CD4-positive, alpha-beta T cell treated with Interleukin-4 for 1 hour (primary cell): ENCODE measurements at regions not wholly inside any gene's neighbourhood (a gene's known extent, or its start where the extent isn't known, plus 50 kb on each side); places are given as distances from the start of the nearest gene placed in this dataset.

Source experiments
- DNase-seq, 2 donors: peaks; one replicate each; pipeline ENCODE4 v3.0.0-alpha.2; 2020 to 2022

DNA sequence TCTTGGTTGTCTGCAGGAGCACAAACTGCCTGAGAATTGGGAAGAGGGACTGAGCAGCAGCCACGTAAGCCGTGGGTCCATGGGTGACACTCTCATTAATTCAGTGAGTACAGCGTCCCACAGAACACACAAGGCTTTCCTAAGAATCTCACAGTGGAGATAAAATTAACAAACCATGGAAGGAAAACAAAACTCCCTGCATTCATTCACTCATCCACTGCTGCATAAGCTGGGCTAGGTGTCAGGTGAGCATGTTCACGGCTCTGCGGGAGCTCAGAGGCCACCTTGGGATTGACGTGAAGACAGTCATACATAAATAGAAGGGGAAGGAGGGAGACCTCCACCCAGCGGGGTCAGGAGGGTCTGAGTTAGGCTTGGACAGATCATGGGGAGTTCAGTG, 1442.7 kb downstream of the TBC1D22A start:
- DNase-seq, result no peak

GRCh38 chr22:48204296-48204695, 1441.8 kb downstream of the TBC1D22A start:
- no peak for DNase-seq

DNA sequence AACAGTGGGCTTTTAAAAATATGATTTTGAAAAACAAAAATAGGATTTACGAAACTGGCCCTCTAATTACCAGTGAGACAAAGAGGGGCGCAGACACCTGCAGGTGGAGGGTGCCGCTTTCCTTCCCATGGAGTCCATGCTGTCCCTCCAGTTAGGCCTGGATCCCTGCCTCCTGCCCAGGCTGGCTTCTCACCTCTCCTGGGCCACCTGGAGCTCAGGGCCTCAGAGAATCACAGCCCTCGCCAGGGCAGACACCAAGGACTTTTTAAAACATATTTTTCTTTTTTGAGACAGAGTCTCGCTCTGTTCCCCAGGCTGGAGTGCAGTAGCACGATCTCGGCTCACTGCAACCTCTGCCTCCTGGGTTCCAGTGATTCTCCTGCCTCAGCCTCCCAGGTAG, 1437.2 kb downstream of the TBC1D22A start:
- DNase-seq, result no peak

GRCh38 chr22:48198489-48199459, 1436.3 kb downstream of the TBC1D22A start:
- DNase-seq, result no peak

DNA sequence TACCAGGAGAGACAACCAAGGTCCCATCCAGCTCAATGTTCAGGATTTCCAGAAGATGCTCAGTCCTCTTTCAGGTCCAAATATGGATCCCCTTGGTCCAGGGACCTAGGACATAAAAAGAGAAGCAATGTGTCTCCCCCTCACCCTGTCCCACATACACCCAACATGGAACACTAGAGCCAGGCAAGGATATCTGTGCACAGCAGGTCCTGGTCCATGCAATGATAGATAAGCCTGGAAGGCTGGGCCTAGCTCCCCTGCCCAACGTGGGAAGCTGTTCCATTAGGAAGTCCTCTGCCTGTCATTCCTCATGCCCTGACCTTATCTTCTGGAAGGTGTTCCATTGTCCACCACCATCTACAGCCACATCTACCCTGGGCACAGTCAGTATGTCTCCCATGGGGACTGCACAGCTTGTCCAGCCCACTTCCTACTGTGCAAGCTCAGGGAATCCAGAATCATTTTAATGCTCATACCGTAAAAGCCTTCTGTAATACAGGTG, 1434.8 kb downstream of the TBC1D22A start:
- no peak for DNase-seq

DNA sequence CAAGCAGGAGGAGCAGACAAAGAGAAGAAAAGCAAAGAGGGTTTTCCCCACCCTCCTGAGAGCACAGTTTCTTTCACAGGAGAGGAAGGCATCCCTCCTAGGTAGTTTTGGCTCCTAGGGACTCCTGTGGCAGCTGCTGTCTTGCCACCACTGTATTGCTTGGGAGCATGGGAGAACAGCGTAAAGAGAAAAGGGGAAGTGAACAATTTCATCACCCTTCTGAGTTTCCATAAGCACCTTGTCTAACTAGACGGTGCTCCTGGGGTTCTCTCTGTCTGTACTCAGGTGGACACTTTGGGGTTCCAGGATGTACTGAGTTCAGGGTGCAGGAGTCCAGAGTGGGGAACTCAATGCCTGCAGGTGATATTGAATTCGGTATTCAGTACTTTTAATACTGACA, 1430.5 kb downstream of the TBC1D22A start:
- no peak for DNase-seq

- no peak for DNase-seq
Observed at GRCh38 chr22:48192071-48192470, 1429.6 kb downstream of the TBC1D22A start.

DNA sequence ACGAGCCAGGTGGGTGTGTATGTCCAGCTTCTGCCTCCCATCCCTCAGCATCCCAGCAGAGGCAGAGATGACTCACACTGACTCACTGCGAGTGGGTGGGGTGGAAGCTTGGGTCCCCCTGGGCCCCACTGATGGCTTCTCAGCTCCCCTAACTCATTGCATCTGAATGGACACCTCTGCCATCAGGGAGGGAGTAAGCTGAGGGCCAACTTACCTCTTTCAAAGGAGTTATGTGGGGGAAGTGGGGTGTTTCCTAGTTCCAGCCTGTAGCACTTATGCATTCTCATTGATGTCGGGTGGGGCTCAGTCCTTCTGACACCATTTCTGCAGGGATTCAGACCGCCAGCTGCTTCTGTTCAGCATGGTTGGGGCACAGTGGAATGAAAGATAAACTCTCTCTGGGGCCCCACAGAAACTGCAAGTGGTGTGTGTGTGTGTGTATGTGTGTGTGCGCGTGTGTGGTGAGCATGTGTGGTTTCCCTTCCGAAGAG, 1425.8 kb downstream of the TBC1D22A start:
- DNase-seq, result peak in 1 of 2 donors; percentile 34

DNA sequence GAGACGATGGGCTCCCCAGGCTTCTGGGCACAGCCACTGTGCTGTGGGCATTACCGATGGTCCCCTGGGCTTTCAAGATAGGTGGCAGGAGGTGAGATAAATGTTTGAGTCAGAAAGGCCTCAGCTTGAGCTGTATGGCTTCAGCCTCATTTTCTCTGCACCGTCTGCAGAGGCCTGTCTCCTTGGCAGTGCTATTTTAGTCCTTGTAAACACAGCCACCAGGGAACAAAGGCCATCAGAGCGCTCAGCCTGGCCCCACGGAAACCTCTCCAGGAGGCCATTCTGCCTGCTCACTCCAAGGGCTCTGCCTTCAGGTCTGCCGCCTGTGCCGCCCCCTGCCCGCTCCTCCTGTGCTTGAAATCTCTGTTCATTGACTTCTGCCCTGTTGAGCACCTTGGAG, 1424.9 kb downstream of the TBC1D22A start:
- no peak for DNase-seq

DNA sequence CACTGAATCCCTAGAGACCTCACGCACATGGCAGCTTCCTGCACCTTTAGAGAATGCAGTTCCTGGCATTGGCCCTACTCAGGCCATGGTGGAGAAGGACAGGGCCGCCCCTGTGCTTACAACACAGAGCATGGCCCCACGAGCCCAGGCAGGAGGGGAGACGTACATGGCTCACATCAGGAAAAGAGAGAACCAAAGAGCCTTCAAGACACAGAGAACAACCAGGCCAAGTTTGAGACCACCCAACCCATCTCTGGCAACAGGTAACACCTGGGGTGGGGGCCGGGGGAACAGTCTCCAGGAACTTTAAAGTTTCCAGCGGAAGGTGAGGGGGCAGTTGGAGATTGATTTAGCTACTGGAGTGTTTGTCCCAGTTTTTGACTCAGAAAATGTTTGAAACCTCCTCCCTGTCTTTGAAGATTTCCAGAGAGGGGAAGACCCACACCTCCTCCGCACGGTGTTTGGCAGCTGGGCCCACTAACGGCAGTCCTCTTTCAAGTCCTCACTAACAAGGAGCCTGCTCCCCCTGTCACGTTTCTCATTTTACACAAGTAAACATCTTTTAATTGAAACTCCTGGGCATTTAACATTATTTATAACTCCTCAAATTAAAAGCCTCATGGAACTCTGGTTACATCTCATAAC, 1423.8 kb downstream of the TBC1D22A start:
- DNase-seq, result no peak

DNA sequence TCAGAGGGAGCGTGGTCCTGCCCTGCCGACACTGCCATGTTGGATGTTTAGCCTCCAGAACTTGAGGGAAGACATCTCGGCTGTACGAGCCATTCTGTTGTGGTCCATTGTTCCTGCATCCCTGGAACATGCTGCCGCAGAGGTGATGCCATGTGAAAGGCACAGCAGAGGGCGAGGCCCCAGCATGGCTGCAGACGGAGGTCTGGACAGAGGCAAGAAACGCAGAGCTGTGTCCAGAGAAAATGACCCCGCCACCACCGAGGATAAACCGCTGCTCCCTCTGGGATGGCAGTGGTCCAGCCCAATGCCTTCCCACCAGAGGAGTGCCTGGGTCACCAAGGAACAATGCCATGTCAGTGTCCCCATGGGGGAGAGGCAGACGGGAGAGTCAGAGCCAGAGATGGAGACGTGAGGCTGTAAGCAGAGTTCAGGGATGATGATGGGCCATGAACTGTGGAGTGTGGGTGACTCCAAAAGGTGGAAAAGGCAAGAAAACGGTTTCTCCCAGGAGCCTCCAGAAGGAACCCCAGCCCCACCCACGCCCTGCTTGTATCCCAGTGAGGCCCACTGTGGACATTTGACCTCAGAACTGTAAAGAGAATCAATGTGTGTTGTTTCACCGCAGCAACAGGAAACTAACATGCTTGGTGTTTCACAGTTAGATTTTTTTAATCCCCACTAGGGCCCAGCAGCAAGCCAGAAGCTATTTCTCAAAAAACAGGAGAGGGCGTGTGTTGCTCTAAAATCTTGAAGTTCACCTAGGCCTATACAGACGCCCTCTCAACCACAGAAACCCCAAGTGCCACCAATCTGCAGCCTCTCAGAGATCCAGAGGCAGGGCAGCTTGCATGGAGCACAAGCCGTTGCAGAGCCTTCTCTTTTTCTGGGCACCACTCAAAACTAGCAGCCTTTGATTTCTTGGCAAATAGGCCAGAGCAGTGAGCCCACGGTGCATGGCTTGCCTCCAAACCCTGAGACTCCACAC, 1422.9 kb downstream of the TBC1D22A start:
- peak in 1 of 2 donors; percentile 32 for DNase-seq

GRCh38 chr22:48182846-48183805, 1420.7 kb downstream of the TBC1D22A start:
- DNase-seq, result no peak

DNA sequence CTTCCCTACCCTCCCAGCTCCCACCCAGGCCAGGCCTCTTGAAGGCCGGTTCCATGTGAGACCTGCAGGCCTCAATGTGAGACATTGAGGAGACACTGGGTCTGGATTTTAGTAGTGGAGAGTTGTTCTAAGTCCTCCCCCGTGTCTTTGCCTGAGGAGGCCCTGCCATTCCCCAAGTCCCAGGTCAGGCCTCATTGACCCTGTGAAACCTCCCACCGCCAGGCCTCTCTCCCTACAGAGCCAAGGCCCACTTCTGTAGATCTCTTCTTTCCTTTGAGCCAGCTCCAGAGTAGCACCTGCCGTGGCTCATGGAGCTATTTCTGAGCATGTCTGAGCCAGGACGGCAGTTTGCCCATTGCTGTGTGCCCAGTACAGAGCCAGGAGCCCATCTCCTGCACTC, 1419.6 kb downstream of the TBC1D22A start:
- DNase-seq, result no peak

- DNase-seq, result no peak
Observed at GRCh38 chr22:48181263-48181955, 1419.0 kb downstream of the TBC1D22A start.

DNA sequence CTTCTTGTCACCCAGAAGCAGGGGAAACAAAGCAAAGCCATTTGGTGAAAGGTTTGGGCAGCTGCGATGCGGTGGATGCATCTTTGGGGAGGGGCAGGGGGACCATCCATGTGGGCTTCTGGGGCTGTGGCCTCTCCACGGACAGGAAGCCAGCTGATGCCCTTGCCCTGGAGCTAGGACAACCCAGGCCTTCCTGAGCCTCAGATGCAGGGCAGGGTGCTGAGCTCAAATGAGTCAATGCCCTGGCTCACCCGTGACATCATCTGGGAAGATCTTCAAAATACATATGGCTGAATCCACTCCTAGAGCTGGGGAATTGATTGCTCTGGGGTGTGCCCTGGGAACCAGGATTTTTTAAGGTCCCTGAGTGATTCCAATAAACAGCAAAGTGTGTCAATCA, 1418.2 kb downstream of the TBC1D22A start:
- DNase-seq, result no peak

- no peak for DNase-seq
Observed at GRCh38 chr22:48179571-48180546, 1417.4 kb downstream of the TBC1D22A start.

GRCh38 chr22:48178536-48178935, 1416.1 kb downstream of the TBC1D22A start:
- no peak for DNase-seq

DNA sequence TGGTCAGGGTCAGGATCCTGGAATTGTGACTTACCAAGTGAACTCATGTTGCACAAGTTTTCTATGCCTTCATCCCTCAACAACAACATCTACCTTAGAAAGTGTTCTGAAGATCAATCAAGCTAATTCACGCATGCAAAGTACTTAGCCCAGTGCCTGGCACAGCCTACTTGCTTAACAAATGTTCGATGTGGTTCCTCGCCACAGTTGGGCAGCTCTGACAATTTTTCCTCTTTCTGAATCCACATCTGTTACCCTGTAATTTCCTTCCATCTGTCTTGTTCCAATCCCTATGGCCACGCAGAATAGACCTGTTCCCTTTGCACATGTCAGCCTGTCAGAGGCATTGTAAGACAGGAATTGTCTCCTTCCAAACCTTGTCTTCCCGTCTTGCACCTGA, 1415.2 kb downstream of the TBC1D22A start:
- DNase-seq, result no peak

GRCh38 chr22:48175721-48176120, 1413.3 kb downstream of the TBC1D22A start:
- no peak for DNase-seq
